ENCODE measurements at regions not wholly inside any gene's neighbourhood (a gene's known extent, or its start where the extent isn't known, plus 50 kb on each side); places are given as distances from the start of the nearest gene placed in this dataset.

DNA sequence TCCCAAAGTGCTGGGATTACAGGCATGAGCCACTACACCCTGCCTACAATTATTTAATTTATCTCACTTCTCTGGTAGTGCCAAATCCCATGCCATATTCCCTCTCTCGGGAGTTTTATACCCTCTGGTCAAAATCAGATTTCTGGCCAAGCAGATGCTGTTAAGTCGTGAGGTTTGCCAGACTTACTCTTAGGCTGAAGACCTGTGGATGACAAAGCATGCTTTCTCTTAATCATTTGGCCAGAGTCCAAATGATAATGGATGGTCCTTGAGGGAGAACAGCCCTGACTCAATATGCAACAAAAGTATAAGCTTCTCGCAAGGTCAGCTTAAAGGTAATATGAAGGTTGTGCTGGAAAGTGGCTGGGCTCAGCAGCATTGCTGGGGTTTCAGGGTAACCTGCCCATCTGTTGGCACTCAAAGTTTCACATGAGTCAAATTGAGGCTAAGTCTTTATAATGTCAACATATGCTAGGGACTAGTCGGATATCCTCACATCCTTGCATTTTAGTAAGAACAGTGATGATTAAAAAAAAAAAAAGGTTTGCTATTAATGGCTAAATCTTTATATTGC lies 280.1 kb downstream of the KIF4B start:
- DNase-seq (ENCODE audit: extremely low read depth, insufficient read length), result no peak
- H3K27me3 ChIP-seq (replicated peaks; ENCODE audit: control insufficient read depth, insufficient read depth, low read length), result no peaks in the 10 kb centered on the region
- H3K36me3 ChIP-seq (ENCODE audit: control insufficient read depth, insufficient read depth, low read length), result no peaks in the 10 kb centered on the region
- no peak for TF ChIP-seq CTCF (IDR thresholded peaks at IDR 0.05; ENCODE audit: insufficient read depth, low read length, poor library complexity, severe bottlenecking)
- no peak overlapping the region for H3K4me3 ChIP-seq (replicated peaks; ENCODE audit: low read depth, low read length)

DNA sequence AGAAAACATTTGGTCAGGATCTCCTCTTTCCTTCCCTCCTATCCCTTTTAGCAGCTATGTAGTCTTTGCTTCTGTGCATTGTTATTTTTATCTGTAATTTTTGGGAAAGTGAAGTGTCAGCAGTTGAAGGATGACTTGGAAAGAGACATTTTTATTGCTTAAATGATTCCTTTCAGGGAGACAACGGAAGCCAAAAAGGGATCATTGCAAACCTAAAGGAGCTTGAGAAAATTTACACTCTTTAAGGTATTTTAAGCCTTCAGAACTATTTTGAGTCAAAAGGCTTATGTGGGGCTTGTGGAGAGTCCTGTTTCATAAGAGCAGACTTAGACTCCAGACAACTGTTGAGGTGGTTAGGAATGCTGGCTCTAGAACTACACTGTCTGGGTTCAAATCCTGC lies 281.6 kb downstream of the KIF4B start:
- Histone ChIP-seq H3K36me3 (ENCODE audit: control insufficient read depth, insufficient read depth, low read length) (no peaks in the 10 kb centered on the region), H3K27me3 (replicated peaks; ENCODE audit: control insufficient read depth, insufficient read depth, low read length) (no peaks in the 10 kb centered on the region), H3K4me3 (replicated peaks; ENCODE audit: low read depth, low read length) (no peak overlapping the region)
- TF ChIP-seq CTCF (IDR thresholded peaks at IDR 0.05; ENCODE audit: insufficient read depth, low read length, poor library complexity, severe bottlenecking), result no peak
- DNase-seq (ENCODE audit: extremely low read depth, insufficient read length), result no peak

- DNase-seq (ENCODE audit: extremely low read depth, insufficient read length), result no peak
- Histone ChIP-seq H3K36me3 (ENCODE audit: control insufficient read depth, insufficient read depth, low read length) (no peaks in the 10 kb centered on the region), H3K4me3 (replicated peaks; ENCODE audit: low read depth, low read length) (no peak overlapping the region), H3K27me3 (replicated peaks; ENCODE audit: control insufficient read depth, insufficient read depth, low read length) (no peaks in the 10 kb centered on the region)
- TF ChIP-seq CTCF (IDR thresholded peaks at IDR 0.05; ENCODE audit: insufficient read depth, low read length, poor library complexity, severe bottlenecking), result no peak
These were observed 285.9 kb downstream of the KIF4B start for GRCh38 chr5:155299386-155300005.

GRCh38 chr5:155303120-155303519 lies 289.6 kb downstream of the KIF4B start:
- Histone ChIP-seq H3K4me3 (replicated peaks; ENCODE audit: low read depth, low read length) (no peak overlapping the region), H3K27me3 (replicated peaks; ENCODE audit: control insufficient read depth, insufficient read depth, low read length) (no peaks in the 10 kb centered on the region; the same call in 1 of the 2 replicates), H3K36me3 (ENCODE audit: control insufficient read depth, insufficient read depth, low read length) (no peaks in the 10 kb centered on the region)
- TF ChIP-seq CTCF (IDR thresholded peaks at IDR 0.05; ENCODE audit: insufficient read depth, low read length, poor library complexity, severe bottlenecking), result no peak
- no peak for DNase-seq (ENCODE audit: extremely low read depth, insufficient read length)

- H3K4me3 ChIP-seq (replicated peaks; ENCODE audit: low read depth, low read length), result no peak overlapping the region
- TF ChIP-seq CTCF (IDR thresholded peaks at IDR 0.05; ENCODE audit: insufficient read depth, low read length, poor library complexity, severe bottlenecking), result no peak
- H3K27me3 ChIP-seq (replicated peaks; ENCODE audit: control insufficient read depth, insufficient read depth, low read length), result no peaks in the 10 kb centered on the region; the same call in 1 of the 2 replicates
- H3K36me3 ChIP-seq (ENCODE audit: control insufficient read depth, insufficient read depth, low read length), result no peaks in the 10 kb centered on the region
- DNase-seq (ENCODE audit: extremely low read depth, insufficient read length), result no peak
These were observed 293.7 kb downstream of the KIF4B start for GRCh38 chr5:155307229-155307628.

Data from GM06990 (cell line).